Midbrain (tissue), 1 donor: ENCODE measurements at regions not wholly inside any gene's neighbourhood (a gene's known extent, or its start where the extent isn't known, plus 50 kb on each side); places are given as distances from the start of the nearest gene placed in this dataset.

ENCODE experiments used
- DNase-seq: peaks from one replicate; lab custom pipeline; 2025; lab: John Stamatoyannopoulos, UW

DNA sequence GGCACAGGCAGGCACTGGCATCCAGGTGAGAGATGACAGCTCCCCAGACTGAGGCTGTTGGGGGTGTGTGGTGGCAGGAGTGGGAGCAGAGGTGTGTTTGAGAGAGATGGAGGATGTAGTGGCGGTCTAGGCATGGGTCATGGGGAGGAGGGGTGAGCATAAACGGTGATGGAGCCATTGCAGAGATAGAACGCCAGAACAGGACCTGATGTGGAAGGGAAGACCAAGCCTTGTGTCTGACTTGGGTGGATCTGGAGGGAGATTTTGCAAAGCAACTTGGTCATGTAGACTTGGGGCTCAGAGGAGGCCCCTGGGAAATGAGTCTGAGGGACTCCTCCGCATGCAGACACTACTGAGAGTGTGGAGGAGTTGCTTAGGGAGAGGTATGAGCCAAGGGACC, 50.0 kb upstream of the CLDN5 start:
- no peak for DNase-seq

DNA sequence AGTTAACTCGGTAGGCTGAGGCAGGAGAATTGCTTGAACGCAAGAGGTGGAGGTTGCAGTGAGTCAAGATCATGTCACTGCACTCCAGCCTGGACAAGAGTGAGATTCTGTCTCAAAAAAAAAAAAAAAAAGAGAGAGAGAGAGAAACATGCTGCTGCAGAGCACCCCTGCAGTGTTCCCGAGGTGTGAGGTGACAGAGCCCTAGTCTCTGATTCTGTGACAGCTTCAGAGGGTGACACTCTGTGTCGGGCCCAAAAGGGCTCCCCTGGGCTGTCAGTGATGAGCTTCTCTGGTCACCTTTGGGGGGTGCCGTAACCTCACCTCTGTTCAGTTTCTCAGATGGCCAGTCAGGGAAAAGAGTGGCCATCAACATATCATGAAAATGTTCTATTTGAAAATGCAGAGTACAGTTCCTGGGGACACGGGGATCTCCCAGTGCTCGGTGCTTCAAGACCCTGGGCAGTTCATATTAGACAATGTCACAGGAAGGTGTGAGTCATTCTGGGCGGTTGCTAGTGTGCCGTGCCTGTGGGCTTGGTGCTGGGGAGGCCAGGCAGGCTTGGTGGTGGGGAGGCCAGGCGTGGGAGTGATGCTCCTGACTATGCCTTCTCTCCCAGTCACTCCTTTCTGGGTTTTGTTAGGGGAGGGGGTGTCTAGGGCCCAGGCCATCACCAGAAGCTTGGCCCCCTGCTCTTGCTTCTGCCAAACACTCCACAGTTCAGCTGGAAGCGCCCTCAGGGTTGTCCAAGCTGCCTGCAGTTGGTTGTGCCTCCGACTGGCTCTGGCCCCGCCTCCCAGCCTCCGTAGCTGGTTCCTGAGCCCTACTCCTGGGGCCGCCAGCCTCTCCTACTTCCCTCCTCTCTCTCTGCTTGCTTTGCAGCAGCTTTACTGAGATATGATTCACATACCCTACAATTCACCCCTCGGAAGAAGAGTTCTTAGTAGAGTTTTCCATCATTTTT, 52.5 kb upstream of the CLDN5 start:
- DNase-seq = no peak

DNA sequence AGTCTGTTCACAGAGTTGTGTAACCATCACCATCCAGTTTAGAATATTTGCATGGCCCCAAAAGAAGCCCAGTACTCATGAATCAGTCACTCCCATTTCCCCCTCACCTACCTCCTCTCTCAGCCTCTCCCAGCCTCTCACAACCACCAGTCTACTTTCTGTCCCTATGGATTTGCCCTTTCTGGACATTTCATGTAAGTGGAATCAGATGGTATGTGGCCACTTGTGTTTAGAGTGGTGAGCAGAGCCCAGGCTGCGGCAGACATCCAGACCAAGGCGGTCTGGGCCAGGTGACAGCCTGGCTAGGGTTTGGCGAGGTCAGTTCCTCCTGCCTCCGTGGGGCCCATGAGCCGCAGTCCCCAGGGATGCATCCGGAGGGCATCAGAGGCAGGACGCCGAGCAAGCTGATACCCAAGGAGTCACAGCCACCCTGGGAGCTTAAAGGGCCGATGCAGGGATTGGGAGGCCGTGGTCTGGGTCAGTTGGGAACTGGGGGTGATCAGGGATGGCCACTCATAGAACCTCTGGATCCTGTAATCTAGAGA, 53.3 kb upstream of the CLDN5 start:
- DNase-seq = no peak

DNA sequence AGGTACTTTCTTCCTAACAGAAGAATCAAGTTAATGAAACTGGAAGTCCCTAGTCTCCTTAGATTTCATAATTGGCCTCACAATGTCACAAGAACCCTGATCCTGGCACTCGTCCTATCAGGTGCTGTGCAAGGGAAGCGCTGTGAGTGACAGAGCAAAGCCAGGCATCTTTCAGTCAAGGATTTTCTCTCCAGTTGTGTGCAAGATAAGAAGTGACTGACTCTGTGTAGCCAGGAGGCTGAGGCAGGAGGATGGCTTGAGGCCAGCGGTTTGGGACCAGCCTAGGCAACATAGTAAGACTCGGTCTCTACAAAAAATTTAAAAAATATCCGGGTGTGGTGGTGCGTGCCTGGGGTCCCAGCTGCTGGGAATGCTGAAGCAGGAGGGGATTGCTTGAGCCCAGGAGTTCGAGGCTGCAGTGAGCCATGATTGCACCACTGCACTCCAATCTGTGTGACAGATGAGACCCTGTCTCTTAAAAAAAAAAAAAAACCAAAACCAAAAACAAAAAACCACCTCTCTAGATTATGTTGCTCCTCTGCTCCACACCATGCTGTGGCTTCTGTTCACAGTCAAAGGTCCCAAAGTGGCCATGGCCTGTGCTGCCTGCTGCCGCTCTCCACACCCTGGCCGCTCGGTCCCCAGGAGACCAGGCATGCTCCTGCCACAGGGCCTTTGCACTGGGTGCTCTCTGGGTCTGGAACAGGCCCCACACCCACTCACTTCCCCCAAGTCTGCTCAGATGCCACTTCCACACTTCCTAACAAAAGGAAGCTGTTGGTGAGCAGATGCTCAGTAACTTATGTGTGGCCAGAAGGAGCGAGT, 54.2 kb upstream of the CLDN5 start:
- DNase-seq = no peak

DNA sequence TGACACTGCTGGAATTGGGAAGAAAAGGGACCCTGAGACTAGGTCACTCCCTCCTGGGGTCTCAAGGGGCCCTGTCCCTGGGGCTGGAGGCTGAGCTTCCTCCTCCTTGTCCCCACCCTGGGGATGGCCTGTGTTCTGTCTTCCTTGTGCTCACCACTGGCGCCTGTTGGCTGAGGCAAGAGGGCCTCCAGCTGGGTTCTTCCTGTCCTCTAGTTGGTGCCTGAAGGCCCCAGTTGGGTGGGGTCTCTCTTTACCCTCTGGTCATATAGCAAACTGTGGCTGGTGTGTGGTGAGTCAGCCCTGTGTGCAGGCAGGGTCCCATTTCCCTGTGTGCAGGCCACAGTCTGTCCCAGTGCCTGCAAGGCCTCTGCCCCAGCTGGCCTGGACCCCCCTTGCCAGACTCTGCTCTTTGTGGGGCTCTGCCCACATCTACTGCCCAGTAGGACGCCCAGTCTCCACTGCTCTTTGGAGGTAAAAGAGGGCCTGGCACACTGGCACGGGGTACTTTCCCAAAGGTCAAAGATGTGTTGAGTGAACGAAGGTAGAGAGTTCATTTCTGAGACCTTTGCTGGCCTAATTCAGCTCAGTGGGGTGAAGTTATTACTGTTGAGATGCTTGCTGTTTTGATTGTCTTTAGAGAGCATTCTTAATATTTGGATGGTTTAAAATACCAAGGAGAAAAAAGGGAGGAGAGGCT, 55.1 kb upstream of the CLDN5 start:
- DNase-seq = no peak

DNA sequence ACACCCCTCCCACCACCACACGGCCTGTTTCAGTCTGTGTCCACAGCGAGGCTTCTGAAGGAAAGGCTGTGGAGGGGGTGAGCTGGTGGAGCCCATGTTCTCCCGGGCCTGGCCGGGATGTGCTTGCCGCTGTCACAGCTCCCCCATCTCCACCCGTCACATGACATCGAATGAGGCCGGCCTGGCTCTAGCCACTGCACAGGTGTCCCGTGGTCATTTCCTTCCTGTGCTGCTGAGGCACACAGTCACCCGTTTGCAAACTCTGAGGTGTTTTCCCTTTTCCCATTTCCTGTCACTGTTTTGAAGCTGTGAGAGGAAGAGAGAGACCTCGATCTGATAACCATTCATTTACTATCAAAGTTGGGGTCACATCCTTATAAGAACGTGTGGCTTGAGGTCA, 55.7 kb upstream of the CLDN5 start:
- DNase-seq = no peak

DNA sequence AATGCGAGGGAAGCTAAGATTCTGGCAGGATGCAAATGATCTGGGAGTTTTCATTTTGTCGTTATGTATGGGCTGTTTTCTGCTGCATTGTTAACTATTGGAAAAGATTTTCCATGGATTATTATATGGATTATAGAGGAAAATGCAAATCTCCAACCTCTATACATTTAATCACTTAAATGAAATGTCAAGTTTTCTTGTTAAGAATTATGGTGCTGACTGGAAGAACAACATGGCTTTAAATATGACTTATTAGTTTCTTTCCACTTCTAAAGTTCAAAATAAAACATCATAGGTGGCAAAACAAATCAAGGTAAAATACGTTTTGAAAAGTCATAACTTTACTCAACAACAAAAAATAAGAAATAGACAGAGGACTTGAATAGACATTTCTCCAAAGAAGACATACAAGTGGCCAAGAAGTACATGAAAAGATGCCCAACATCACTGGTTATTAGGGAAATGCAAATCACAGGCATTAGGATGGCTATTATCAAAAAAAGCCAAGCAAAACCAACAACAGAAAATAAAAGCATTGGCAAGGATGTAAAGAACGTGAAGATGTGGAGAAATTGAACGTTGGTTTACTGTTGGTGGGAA, 56.2 kb upstream of the CLDN5 start:
- DNase-seq = no peak

DNA sequence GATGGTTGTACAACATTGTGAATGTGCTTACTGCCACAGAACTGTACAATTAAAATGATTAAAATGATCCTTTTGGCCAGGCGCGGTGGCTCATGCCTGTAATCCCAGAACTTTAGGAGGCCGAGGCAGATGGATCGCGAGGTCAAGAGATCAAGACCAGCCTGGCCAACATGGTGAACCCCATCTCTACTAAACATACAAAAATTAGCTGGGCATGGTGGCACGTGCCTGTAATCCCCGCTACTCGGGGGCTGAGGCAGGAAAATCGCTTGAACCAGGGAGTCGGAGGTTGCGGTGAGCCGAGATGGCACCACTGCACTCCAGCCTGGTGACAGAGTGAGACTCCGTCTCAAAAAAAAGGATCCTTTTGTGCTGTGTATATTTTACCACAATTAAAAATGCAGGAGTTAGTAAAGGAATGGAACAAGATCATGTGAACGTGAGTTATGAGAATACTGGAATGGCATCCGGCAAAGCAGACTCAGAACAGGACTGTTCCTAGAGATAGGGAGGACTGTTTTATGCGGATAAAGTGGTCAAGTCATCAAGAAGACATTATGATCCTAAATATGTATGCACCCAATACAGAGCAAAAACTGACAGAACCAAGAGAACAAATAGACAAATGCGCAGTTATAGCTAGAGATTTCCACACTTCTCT, 58.0 kb upstream of the CLDN5 start:
- no peak for DNase-seq

DNA sequence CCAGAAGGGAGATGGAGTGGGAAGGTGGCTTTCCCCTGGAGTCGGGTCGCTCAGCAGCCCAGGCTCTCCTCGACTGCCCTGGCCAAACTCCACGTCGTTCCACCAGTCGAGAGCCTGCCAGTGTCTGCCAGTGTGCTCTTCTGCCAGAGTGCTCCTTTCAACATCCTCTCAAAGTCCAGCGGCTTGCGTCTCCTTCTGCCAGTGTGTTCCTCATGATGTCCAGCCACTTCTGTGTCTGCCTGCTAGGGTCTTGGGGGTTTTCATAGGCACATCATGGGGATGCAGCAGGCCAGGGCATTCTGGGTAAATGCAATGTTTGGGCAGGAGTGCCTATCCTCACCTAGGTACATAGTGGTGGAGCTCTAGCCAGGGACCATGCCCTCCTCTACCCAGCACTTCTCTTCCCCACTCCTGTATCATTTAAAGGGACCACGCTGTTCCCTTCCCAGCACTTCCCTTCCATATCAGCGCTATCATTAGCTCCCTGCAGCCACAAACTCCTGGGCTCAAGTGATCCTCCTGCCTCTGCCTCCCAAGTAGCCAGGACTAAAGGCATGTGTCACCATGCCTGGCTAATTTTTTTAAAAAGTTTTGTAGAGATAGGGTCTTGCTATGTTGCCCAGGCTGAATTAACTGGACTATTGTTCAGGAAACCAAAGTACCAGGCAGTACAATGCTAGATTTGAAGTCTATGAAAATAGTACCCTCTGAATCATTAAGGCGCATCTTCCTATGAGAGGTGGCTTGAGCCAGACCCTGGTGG, 62.9 kb upstream of the CLDN5 start:
- no peak for DNase-seq

DNA sequence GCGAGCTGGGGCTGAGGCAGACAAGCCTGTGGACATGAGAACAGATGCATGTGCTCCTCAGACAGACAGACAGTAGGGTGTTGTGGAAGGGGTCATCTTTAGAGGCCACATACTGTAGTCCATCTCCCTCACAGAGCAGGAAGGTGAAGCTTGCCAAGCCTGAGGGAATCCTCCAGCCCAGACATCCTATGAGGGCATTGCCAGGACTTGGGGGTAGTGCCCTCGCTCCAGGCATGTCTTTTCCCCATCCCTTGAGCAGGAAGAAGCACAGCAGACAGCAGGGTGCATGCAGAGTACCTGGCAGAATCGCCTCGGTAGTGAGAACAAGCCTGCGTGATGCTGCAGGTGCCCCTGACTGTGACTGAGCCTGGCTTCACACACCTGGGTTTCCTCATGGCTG, 66.5 kb upstream of the CLDN5 start:
- no peak for DNase-seq

DNA sequence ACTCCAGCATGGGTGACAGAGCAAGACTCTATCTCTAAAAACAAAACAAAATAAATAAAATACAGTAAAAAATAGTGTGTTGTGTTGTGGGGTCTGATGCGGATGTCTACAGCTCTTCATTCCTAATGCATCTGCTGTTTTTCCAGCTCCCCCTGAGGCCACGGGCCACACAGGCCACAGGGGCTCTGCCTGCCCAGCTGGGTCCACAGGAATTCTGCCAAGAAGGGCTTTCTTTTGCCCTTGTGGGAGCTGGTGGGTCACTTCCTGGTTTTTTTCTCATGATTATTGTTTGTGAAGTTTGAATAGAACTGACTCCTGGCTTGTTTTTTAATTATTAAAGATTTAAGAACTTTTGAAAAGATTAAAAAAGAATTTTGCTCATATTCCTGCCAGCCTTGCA, 67.4 kb upstream of the CLDN5 start:
- DNase-seq = no peak

DNA sequence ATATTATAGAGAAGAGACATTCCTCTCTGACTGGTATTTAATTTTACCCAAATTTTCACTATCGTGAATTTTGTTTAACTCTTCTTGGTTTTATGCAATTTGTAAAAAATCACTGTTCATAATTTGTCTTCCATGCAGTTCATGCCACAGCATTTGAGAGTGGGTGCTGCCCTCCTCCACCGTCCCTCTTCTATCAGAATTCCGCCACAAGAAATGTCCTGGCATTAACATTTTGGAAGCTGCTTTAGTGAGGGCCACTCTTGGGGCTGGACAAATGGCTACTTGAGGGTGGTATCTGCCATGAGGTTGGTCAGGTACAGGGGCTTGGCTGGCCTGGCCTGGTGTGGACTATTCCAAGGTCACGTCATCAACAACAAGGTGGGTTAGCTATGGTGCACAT, 68.3 kb upstream of the CLDN5 start:
- DNase-seq = no peak

DNA sequence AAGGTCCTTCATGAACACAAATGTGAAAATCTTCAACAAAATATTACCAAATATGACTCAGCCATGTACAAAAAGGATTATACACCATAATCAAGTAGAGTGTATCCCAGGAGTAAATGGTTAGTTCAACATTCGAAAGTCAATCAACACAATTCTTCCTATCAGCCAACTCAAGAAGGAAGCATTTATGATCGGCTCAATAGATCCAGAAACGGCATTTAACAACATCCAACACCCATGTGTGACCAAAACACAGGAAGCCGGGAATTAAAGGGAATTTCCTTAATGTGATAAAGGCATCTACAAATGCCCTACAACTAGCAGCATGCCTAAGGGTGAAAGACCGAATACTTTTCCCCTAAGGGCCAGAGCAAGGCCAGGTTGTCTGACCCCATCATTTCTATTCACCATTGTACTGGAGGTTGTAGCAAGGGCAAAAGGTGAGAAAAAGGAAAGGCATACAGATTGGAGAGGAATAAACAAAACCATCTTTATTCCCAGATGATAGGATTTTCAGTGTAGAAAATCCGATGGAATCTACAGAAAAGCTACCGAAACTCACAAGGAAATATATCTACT, 69.9 kb upstream of the CLDN5 start:
- DNase-seq = no peak

DNA sequence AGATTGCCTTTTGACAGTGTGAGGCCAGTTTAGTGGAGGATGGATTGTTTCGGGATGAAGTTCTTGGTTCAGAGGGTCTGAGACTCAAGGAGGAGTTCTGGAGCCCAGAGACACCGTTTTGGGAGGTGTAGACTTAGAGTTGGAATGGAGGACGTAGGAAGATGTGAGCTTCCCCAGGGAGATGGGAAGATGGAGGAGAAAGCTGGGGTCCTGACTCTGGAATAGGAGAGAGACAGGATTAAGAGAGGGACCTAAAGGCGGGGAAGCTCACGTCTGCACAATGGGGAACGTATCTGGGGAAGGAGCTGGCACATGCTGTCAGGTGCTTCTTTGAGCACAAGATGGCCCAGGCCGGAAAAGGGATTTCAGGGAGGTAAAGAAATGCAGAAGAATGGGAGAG, 71.3 kb upstream of the CLDN5 start:
- no peak for DNase-seq

DNA sequence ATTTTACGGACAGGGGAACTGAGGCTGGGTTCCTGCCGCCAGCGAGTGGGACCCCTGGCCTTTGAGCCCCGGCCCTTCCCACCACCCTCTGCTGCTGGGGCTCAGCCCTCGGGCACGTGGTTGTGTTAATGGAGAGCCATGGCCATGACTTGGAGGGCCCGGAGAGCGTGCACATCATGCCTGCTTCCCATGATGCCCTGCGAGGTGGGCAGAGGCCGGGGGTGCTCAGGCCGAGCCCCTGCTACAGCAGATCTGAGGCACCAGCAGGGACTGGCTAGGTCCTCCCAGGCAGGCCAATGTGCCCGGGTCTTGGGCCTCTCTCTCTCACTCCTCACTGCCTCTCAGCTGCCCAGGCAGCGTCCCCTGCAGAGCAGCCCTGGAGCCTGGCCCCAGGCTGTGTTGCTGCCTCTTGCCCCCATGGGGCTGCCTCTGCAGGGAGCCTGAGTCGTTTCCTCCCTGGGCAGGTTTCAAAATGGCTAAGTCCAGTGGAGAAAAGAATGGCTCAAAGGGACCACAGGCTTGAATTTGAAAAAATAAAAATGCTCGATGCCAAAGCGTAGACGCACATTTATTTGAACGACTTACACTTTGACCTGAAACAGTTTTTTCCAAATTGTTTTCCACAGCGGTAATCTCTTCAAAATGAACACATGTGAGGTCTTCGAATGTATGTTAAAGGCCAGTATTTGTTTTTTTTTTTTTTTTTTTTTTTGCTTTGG, 72.6 kb upstream of the CLDN5 start:
- DNase-seq = no peak

DNA sequence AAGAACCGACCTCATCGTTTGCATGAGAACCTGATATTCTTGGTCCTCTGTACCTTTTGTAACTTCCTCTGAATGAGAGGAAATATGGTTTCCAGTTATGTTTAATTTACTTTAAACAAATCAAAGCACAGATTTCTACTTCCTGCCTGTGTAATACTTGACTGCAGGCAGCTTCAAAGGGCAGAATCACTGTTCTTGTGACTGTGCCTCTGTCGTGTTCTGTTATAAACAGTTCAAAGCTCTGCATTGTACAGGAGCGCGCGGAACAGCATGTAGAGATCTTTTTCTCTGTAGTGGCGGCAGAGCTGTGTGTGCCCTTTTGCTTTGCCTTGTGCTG, 73.2 kb upstream of the CLDN5 start:
- no peak for DNase-seq

DNA sequence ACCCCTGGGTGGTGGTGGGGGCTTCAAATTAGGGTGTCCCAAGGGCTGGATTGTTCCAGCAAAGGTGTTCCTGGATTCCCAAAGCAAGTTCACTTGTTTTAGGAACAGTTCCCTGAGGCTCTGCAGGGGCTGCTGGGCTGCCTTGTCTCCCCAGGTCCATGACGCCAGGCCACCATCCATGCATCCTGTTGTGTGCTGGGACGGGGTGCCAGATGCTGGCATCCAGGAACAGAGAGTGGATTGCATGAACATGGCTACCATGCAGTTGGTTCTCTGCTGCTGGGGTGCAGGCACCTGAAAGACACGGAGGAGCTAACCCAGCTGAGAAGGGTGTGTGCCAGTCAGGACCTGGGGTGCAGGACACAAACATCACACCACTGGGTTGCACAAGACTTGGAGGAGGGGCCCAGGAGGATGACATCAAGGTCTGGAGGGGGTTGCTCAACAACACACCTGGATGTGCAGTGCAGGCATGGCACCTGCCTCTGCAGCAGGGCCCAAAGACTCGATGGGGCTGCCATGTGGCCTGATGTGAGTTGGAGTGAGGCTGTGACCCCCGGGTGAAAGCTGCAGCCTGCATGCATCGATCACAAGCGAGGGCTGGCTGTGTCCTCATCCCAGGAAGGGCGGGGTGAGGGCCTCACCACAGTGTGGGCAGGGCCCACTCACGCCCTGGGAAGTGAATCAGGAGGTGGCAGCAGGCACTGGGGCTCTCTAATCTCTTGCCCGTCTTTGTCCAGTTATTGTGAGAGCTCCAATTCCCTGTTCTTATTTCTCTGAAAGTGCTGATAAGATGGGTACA, 74.0 kb upstream of the CLDN5 start:
- DNase-seq = no peak

DNA sequence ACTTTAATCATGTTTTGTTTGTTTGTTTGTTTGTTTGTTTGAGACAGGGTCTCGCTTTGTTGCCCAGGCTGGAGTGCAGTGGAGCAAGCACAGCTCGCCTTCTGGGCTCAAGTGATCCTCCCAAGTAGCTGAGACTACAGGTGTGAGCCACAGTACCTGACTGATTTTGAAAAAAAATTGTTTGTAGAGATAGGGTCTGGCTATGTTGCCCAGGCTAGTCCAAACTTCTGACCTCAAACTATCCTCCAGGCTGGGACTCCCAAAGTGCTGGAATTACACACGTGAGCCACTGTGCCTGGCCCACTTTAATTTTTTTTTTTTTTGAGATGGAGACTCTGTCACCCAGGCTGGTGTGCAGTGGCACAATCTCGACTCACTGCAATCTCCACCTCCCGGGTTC, 74.8 kb upstream of the CLDN5 start:
- DNase-seq = no peak
